ENCODE measurements at regions not wholly inside any gene's neighbourhood (a gene's known extent, or its start where the extent isn't known, plus 50 kb on each side); places are given as distances from the start of the nearest gene placed in this dataset.

- no peak overlapping the region for H3K27ac ChIP-seq (ENCODE audit: extremely low read depth, low read depth, low read length)
- no peaks in the 10 kb centered on the region for H3K79me2 ChIP-seq (ENCODE audit: control insufficient read depth, insufficient read depth, low read length)
- H3K9me1 ChIP-seq (ENCODE audit: control insufficient read depth, insufficient read depth, low read length), result no peaks in the 10 kb centered on the region
- H3K4me3 ChIP-seq, result no peak overlapping the region
- CTCF ChIA-PET (ENCODE audit: low intra/inter-chr PET ratio), result no interaction called here
- no peaks in the 10 kb centered on the region for H4K20me1 ChIP-seq (replicated peaks; ENCODE audit: control insufficient read depth, insufficient read depth, low read length)
- ATAC-seq (no peak), FAIRE-seq (no peak), DNase-seq (ENCODE audit: extremely low read depth in 1 of 4, low spot score in 3 of 4) (no peak)
- no peaks in the 10 kb centered on the region for H3K9me3 ChIP-seq (replicated peaks; ENCODE audit: control insufficient read depth, insufficient read depth, low read depth, low read length)
- no peak overlapping the region for H2AFZ ChIP-seq (ENCODE audit: low read depth, low read length)
- no peaks in the 10 kb centered on the region for H3K27me3 ChIP-seq (ENCODE audit: control insufficient read depth in 2 of 2, insufficient read depth in 2 of 2, low read length in 2 of 2)
- H3K9ac ChIP-seq (ENCODE audit: insufficient read depth in 1 of 2, low read depth in 2 of 2, low read length in 2 of 2), result no peak overlapping the region
- no peak overlapping the region for H3K4me2 ChIP-seq (ENCODE audit: insufficient read depth, low read length)
- TF ChIP-seq ZNF696 (CRISPR knock-in tag; conservative IDR thresholded peaks at IDR 0.05) (no peak), STAT5B (CRISPR knock-in tag; IDR thresholded peaks at IDR 0.05) (no peak), RNF2 (IDR thresholded peaks at IDR 0.05) (no peak), SMAD4 (CRISPR knock-in tag; conservative IDR thresholded peaks at IDR 0.05) (no peak), ARID1B (IDR thresholded peaks at IDR 0.05) (no peak), ZNF655 (CRISPR knock-in tag; IDR thresholded peaks at IDR 0.05) (no peak), TAF15 (IDR thresholded peaks at IDR 0.05; ENCODE audit: low read depth, low read length) (no peak), RBM17 (IDR thresholded peaks at IDR 0.05; ENCODE audit: borderline replicate concordance, low read depth, low read length) (no peak)
- POLR2A ChIA-PET, result interaction anchor here (0.7 kb wide), 1 partner anchor 48 kb away, joined by 3 read pairs; no protein-coding TSS in a partner anchor
- WGBS (ENCODE audit: insufficient coverage, low coverage, missing lambda C conversion rate), result 3% methylated on average over 4 of the region's 4 CpGs
- intact Hi-C loops (cut with micrococcal nuclease) (no loop called here), in situ Hi-C loops (cut with MboI) (no loop called here)
- H3K36me3 ChIP-seq (ENCODE audit: control insufficient read depth, insufficient read depth, low read length), result no peaks in the 10 kb centered on the region
- BruUV-seq (replicated peaks), result no TSS peak
- H3K4me1 ChIP-seq (replicated peaks in 1 of 2; ENCODE audit: control insufficient read depth in 2 of 2, insufficient read depth in 2 of 2, low read length in 2 of 2), result no peaks in the 10 kb centered on the region
Observed at GRCh38 chr7:131959106-131959812, 402.8 kb upstream of the PODXL start.
